Nephron (organoid): ENCODE measurements at regions not wholly inside any gene's neighbourhood (a gene's known extent, or its start where the extent isn't known, plus 50 kb on each side); places are given as distances from the start of the nearest gene placed in this dataset.

Experiments
- H3K27ac Mint-ChIP-seq, 3 experiments: 2 replicates each; pipeline ENCODE4 v1.8.0; 2020; ENCODE audit warnings: mixed read lengths in 3 of 3, mild to moderate bottlenecking in 2 of 3, moderate library complexity in 1 of 3
- H3K27me3 Mint-ChIP-seq: 2 replicates; pipeline ENCODE4 v1.8.0; 2021; ENCODE audit warnings: low read depth, mild to moderate bottlenecking, moderate library complexity, mixed read lengths
- H3K36me3 Mint-ChIP-seq: 2 replicates; pipeline ENCODE4 v1.8.0; 2020; ENCODE audit warnings: low read depth, mixed read lengths
- H3K4me1 Mint-ChIP-seq: 2 replicates; pipeline ENCODE4 v1.8.0; 2020; ENCODE audit warnings: mixed read lengths
- H3K4me3 Mint-ChIP-seq, 3 experiments: 2 replicates each; pipeline ENCODE4 v1.8.0; 2020; ENCODE audit warnings: mild to moderate bottlenecking in 3 of 3, mixed read lengths in 3 of 3, moderate library complexity in 2 of 3
- H3K9me3 Mint-ChIP-seq: 2 replicates; pipeline ENCODE4 v1.8.0; 2020; ENCODE audit warnings: mixed read lengths
- CTCF ChIP-seq, 3 experiments: fragments of 200-600 bp; sonication (generic); IDR thresholded peaks; one replicate each; pipeline ENCODE4 v1.5.0; 2021; ENCODE audit warnings: antibody characterized with exemption in 3 of 3; ENCODE audit not compliant: unreplicated experiment in 3 of 3

DNA sequence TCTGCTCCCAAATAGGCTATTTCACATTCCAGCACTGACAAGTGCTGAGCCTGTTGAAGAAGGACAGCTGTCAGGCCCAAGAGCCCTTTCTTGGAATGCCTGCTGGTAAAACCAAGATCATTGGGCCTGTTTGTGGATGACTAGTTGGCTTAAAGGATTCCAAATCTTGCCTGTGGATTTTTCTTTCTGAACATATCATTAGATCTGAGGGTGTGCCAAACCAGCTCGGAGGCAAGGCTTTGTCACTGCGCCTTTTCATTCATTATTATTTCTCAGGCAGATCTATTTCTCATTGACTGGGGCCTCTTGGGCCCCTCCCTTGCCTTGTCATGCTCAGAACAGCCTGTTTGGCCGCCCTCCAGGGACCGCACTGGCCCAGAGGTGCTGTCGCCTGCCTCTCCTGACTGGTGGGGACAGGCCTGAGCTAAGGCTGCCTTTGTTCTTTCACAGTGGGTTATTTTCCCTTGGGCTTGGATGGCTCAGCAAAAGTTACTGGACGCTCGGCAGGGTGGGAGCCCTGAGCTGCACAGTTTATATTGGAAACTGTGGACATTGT is 222.7 kb upstream of the SESN3 start:
- peaks cover 2% of the 10 kb centered on the region for H3K9me3 Mint-ChIP-seq
- H3K27me3 Mint-ChIP-seq: no peaks in the 10 kb centered on the region
- no peak overlapping the region for H3K4me3 Mint-ChIP-seq
- H3K4me1 Mint-ChIP-seq: peaks cover 56% of the 10 kb centered on the region
- TF ChIP-seq CTCF (IDR thresholded peaks at IDR 0.05; ENCODE audit: unreplicated experiment in 3 of 3): no peak
- peak overlapping the region; percentile 37 to 59 (median 47) for H3K27ac Mint-ChIP-seq
- H3K36me3 Mint-ChIP-seq: no peaks in the 10 kb centered on the region

DNA sequence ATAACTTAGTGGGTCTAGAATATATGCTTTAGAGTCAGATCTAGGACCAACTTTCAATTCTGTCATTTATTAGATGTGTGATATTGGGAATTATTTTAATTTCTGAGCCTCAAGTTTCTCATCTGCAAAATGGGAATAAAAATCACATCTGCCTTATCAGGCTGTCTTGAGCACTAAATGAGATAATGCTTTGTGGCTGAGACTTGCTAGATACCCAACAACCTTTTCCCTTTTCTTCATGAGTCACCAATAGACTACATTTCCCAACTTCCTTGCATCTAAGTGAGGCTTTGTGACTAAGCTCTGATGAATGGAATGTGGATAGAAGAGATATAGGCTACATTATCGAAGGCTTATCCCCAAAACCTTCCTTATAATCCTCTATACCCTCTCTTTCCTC is 220.7 kb upstream of the SESN3 start:
- TF ChIP-seq CTCF (IDR thresholded peaks at IDR 0.05; ENCODE audit: unreplicated experiment in 3 of 3): no peak
- H3K27me3 Mint-ChIP-seq: no peaks in the 10 kb centered on the region
- no peaks in the 10 kb centered on the region for H3K36me3 Mint-ChIP-seq
- peaks cover 59% of the 10 kb centered on the region for H3K4me1 Mint-ChIP-seq
- no peak overlapping the region for H3K4me3 Mint-ChIP-seq
- peak overlapping the region in 2 of 3 experiments; percentile 77 to 90 for H3K27ac Mint-ChIP-seq
- peaks cover 2% of the 10 kb centered on the region for H3K9me3 Mint-ChIP-seq

GRCh38 chr11:95451261-95451660 is 220.3 kb upstream of the SESN3 start:
- no peak for TF ChIP-seq CTCF (IDR thresholded peaks at IDR 0.05; ENCODE audit: unreplicated experiment in 3 of 3)
- H3K4me1 Mint-ChIP-seq: peaks cover 54% of the 10 kb centered on the region
- peaks cover 2% of the 10 kb centered on the region for H3K9me3 Mint-ChIP-seq
- H3K4me3 Mint-ChIP-seq: no peak overlapping the region
- H3K27me3 Mint-ChIP-seq: no peaks in the 10 kb centered on the region
- peak overlapping the region in 2 of 3 experiments; percentile 77 to 90 for H3K27ac Mint-ChIP-seq
- H3K36me3 Mint-ChIP-seq: no peaks in the 10 kb centered on the region

DNA sequence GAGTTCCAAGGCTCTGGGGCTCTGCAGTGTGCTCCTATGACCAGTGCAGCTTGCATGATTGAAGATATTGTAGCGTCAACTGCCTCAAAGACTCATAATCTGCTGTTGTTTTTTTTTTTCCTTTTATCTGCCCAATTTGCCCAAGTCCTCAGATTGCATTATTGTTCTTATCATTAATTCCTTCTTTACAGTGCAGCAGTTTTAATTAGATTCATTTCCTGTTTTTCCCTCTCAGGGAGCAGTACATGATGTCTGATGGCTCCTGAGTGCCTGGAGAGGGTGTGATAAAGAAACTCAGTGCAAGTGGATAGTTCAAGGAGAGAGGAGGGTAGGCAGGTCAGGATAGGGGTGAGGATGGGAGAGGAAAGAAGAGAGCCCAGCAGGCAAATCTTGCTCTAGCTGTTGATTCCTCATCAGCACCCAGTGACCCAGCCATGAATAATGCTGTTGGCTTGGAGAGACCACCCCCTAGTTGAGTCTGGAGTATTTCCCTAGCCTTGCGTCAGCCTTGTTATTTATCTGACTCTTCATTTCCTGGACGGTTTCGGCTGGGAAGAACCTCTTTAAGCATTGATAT is 219.6 kb upstream of the SESN3 start:
- Mint-ChIP-seq H3K27me3 (no peaks in the 10 kb centered on the region), H3K4me1 (peaks cover 51% of the 10 kb centered on the region), H3K27ac (peak overlapping the region in 2 of 3 experiments; percentile 77 to 90), H3K4me3 (no peak overlapping the region), H3K9me3 (peaks cover 2% of the 10 kb centered on the region), H3K36me3 (no peaks in the 10 kb centered on the region)
- TF ChIP-seq CTCF (IDR thresholded peaks at IDR 0.05; ENCODE audit: unreplicated experiment in 3 of 3): no peak

DNA sequence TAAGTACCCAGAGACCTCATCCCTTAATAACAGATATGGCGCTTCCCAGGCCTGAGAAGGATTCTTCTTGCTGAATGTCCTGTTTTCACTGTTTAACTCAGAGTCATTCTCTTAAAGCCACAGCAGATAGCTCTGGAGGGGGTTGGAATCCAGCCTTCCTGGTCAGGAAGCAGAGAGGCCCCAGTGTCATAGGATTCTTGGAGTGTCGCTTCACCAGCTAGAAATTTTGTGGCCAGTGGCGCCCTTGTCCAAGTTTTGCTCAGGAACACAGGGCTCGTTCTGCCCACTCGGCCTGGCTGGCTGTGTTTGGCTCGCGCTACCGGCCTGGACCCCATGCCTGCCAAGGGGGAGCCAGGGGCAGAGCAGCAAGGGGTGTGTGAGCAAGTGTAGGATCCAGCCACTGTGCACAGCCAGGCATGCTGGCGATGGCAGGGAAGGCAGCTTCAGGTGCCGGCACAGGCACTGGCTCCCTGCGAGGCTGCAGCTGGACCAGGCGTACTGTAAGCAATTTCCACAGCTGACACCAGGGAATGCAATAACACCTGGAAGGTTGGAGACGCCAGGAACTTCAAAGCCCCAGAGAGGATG is 214.8 kb upstream of the SESN3 start:
- no peaks in the 10 kb centered on the region for H3K36me3 Mint-ChIP-seq
- H3K4me1 Mint-ChIP-seq: peaks cover 30% of the 10 kb centered on the region
- peaks cover 5% of the 10 kb centered on the region for H3K9me3 Mint-ChIP-seq
- no peak overlapping the region for H3K4me3 Mint-ChIP-seq
- TF ChIP-seq CTCF (IDR thresholded peaks at IDR 0.05; ENCODE audit: unreplicated experiment in 3 of 3): no peak
- no peaks in the 10 kb centered on the region for H3K27me3 Mint-ChIP-seq
- H3K27ac Mint-ChIP-seq: peak overlapping the region; percentile 32 to 67 (median 52)
